ENCODE measurements at regions not wholly inside any gene's neighbourhood (a gene's known extent, or its start where the extent isn't known, plus 50 kb on each side); places are given as distances from the start of the nearest gene placed in this dataset.
A peak's percentile ranks its signal among the peaks of the same experiment; 100 is the strongest.

DNA sequence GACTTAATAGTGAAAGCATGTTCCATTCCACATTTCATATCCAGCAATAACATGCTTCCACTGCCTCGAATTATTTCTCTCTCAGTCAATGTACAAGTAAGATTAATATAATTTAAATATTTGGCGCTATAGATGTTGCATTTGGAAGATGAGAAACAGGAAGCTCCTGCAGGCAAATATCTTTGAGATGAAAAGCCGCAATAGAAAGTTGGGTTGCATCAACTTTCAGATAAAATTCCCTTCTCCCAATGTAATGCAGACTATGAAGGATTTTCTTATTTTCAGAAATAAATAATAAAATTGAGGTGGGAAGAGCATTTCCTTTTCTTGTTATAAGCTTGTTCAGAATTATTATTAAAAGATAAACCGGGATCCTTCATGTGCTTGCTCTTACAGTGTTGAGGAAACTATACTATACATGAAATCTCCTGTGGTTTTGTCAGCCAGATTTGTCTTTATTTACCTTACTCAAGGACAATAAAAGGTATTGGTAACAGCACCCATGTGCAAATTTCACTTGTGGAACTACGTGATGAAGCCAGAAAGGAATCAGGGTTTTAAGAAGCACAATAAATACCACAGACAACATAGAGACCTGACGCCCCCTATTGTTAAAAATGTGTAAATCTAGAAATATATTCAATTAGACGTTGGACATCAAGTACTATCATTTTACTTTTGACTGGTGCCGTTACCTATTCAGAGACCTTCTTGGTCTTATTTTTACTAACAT is 307.0 kb downstream of the ARPP21 start:
- no peaks in the 10 kb centered on the region for H3K27me3 ChIP-seq (replicated peaks in 1 of 7)
- TF ChIP-seq, protein P1, sequence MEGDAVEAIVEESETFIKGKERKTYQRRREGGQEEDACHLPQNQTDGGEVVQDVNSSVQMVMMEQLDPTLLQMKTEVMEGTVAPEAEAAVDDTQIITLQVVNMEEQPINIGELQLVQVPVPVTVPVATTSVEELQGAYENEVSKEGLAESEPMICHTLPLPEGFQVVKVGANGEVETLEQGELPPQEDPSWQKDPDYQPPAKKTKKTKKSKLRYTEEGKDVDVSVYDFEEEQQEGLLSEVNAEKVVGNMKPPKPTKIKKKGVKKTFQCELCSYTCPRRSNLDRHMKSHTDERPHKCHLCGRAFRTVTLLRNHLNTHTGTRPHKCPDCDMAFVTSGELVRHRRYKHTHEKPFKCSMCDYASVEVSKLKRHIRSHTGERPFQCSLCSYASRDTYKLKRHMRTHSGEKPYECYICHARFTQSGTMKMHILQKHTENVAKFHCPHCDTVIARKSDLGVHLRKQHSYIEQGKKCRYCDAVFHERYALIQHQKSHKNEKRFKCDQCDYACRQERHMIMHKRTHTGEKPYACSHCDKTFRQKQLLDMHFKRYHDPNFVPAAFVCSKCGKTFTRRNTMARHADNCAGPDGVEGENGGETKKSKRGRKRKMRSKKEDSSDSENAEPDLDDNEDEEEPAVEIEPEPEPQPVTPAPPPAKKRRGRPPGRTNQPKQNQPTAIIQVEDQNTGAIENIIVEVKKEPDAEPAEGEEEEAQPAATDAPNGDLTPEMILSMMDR (IDR thresholded peaks at IDR 0.05 in 8 of 11, conservative IDR thresholded peaks at IDR 0.05 in 3 of 11), result peak in 2 of 11 experiments; percentile 7 to 8
- no peak for TF ChIP-seq POLR2AphosphoS5 (IDR thresholded peaks at IDR 0.05)
- no peak for TF ChIP-seq POLR2A (IDR thresholded peaks at IDR 0.05)
- WGBS, 5 donors, result 51 to 58% (median 57%) methylated on average over 8 of the region's 8 CpGs
- H3K9me3 ChIP-seq, result no peaks in the 10 kb centered on the region
- intact Hi-C loops (cut with DNase I; ENCODE audit: low total_unique reads), result no loop called here
- H3K36me3 ChIP-seq, result no peaks in the 10 kb centered on the region
- DNase-seq, result no peak
- no peak overlapping the region for H3K4me3 ChIP-seq
- H3K4me1 ChIP-seq, result no peaks in the 10 kb centered on the region
- no peak overlapping the region for H3K27ac ChIP-seq

DNA sequence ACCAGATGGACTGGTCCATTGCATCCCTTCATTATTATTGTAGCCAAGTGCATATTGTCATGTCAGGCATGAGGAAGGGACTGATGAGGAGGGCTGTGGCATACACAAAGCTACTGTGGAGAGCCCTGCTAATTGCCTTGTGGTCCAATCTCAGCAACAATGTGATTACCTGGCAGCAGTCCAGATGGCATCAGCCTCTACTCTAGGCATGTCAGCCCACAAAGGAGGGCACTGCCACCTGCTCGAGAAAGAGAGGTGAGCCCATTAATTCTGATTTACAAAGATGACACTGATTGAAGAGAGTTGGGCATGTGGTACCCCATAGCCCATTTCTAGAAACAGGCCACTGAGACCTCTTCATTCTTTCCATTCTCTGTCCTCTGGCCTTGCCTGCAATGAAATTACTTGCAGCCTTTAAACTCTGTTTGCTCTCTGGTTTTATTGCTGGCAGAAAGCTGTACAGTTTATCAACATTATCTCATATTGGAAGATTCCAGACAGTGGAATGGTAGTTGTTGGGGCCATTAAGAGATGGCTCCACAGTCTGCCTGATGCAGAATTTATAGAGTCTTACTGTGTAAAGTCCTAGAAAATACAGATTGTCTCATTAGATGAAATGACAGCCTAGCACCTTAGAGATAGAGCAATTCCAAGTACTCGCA is 307.7 kb downstream of the ARPP21 start:
- intact Hi-C loops (cut with DNase I; ENCODE audit: low total_unique reads), result no loop called here
- H3K4me1 ChIP-seq, result no peaks in the 10 kb centered on the region
- H3K27ac ChIP-seq, result no peak overlapping the region
- H3K9me3 ChIP-seq, result no peaks in the 10 kb centered on the region
- no peak overlapping the region for H3K4me3 ChIP-seq
- no peak for TF ChIP-seq POLR2AphosphoS5 (IDR thresholded peaks at IDR 0.05)
- TF ChIP-seq POLR2A (IDR thresholded peaks at IDR 0.05), result no peak
- TF ChIP-seq, protein P1 (IDR thresholded peaks at IDR 0.05 in 8 of 11, conservative IDR thresholded peaks at IDR 0.05 in 3 of 11), result no peak
- no peaks in the 10 kb centered on the region for H3K36me3 ChIP-seq
- WGBS, 5 donors, result 82 to 94% (median 91%) methylated on average over 2 of the region's 2 CpGs
- DNase-seq, result no peak
- no peaks in the 10 kb centered on the region for H3K27me3 ChIP-seq (replicated peaks in 1 of 7)

DNA sequence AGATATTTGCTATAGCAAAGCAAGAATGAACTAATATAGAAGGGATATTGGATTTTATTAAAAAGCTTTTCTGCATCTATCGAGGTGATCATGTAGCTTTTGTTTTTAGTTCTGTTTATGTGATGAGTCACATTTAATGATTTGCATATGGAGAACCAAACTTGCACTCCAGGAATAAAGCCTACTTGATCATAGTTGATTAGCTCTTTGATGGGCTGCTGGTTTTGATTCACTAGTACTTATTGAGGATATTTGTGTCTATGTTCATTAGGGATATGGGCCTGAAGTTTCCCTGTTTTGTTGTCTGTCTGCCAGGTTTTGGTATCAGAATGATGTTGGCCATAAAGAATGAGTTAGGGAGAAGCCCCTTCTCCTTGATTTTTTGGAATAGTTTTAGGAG is 310.7 kb downstream of the ARPP21 start:
- H3K4me3 ChIP-seq, result no peak overlapping the region
- no peaks in the 10 kb centered on the region for H3K27me3 ChIP-seq (replicated peaks in 1 of 7)
- H3K4me1 ChIP-seq, result no peaks in the 10 kb centered on the region
- 80 to 95% (median 95%) methylated on average over 1 of the region's 1 CpG for WGBS, 5 donors
- no peaks in the 10 kb centered on the region for H3K9me3 ChIP-seq
- intact Hi-C loops (cut with DNase I; ENCODE audit: low total_unique reads), result no loop called here
- TF ChIP-seq POLR2A (IDR thresholded peaks at IDR 0.05) (no peak), POLR2AphosphoS5 (IDR thresholded peaks at IDR 0.05) (no peak)
- TF ChIP-seq, protein P1 (IDR thresholded peaks at IDR 0.05 in 8 of 11, conservative IDR thresholded peaks at IDR 0.05 in 3 of 11), result no peak
- H3K36me3 ChIP-seq, result no peaks in the 10 kb centered on the region
- H3K27ac ChIP-seq, result no peak overlapping the region
- no peak for DNase-seq

DNA sequence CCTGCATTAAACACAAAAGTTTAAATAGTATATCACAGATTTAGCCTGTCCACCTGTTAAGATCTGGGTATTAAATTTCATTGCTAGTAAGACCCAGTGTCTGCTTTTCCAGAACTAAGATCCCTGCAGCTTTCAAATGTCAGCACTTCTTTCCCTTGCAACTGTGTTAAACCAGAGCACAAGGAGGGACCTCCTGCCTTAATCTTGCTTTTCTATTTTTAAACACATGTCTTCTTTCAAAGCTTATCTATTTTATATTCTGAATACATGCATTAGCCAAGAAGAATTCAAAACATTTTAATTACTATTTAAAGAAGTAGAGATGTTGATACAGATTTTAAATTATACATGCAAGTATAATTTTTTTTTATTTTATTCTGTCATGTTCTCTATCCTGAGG is 315.1 kb downstream of the ARPP21 start:
- Histone ChIP-seq H3K27me3 (replicated peaks in 1 of 7) (no peaks in the 10 kb centered on the region), H3K4me1 (no peaks in the 10 kb centered on the region), H3K36me3 (no peaks in the 10 kb centered on the region), H3K4me3 (no peak overlapping the region), H3K9me3 (peaks cover 0 to 7% (median 0%) of the 10 kb centered on the region in 8 donors), H3K27ac (no peak overlapping the region)
- no peak for DNase-seq
- intact Hi-C loops (cut with DNase I; ENCODE audit: low total_unique reads), result no loop called here
- TF ChIP-seq POLR2A (IDR thresholded peaks at IDR 0.05) (no peak), POLR2AphosphoS5 (IDR thresholded peaks at IDR 0.05) (no peak)
- TF ChIP-seq, protein P1 (IDR thresholded peaks at IDR 0.05 in 8 of 11, conservative IDR thresholded peaks at IDR 0.05 in 3 of 11), result no peak
